ENCODE measurements at regions not wholly inside any gene's neighbourhood (a gene's known extent, or its start where the extent isn't known, plus 50 kb on each side); places are given as distances from the start of the nearest gene placed in this dataset.

- TF ChIP-seq EZH2 (IDR thresholded peaks at IDR 0.05; ENCODE audit: insufficient read depth, poor library complexity, severe bottlenecking) (no peak), EZH2phosphoT487 (IDR thresholded peaks at IDR 0.05; ENCODE audit: insufficient read depth, low read depth) (no peak)
Measured at GRCh38 chr4:45063696-45064095, 337.3 kb upstream of the GNPDA2 start.
